Loucy (cell line): ENCODE measurements at regions not wholly inside any gene's neighbourhood (a gene's known extent, or its start where the extent isn't known, plus 50 kb on each side); places are given as distances from the start of the nearest gene placed in this dataset.

Experiments
- CTCF ChIP-seq: fragments of 200-600 bp; sonication (generic); conservative IDR thresholded peaks from 2 replicates; pipeline ENCODE4 v1.5.1; 2014; ENCODE audit warnings: mild to moderate bottlenecking, antibody characterized with exemption, low read length
- EZH2phosphoT487 ChIP-seq: fragments of 200-600 bp; IDR thresholded peaks from 2 replicates; pipeline ENCODE4 v1.6.1; 2018; ENCODE audit warnings: antibody characterized with exemption, mild to moderate bottlenecking, moderate library complexity, borderline replicate concordance

GRCh38 chr12:47306130-47306529, 226.4 kb upstream of the AMIGO2 start:
- TF ChIP-seq CTCF (no peak), EZH2phosphoT487 (no peak)
